Naive thymus-derived CD4-positive, alpha-beta T cell (primary cell): ENCODE measurements at regions not wholly inside any gene's neighbourhood (a gene's known extent, or its start where the extent isn't known, plus 50 kb on each side); places are given as distances from the start of the nearest gene placed in this dataset.

ENCODE experiments used
- ATAC-seq: fragments of 150-1000 bp; cut with Tn5 transposase; 2 replicates; pipeline ENCODE4 v1.10.0; 2021; ENCODE audit warnings: mild to moderate bottlenecking, moderate library complexity
- CTCF ChIA-PET: fragments of 350-600 bp; sonication (Branson Sonifier 250); formaldehyde crosslinking; loops from one replicate; lab custom pipeline; 2021; ENCODE audit warnings: antibody characterized with exemption; lab: Charles Lee
- POLR2A ChIA-PET: fragments of 350-600 bp; sonication (Branson Sonifier 250); formaldehyde crosslinking; loops from one replicate; lab custom pipeline; 2021; ENCODE audit warnings: antibody characterized with exemption, inconsistent platforms; lab: Charles Lee
- DNase-seq, 9 donors: peaks; one replicate each; pipeline versions ENCODE4 v3.0.0 to v3.0.0-alpha.2; 2020 to 2022; ENCODE audit warnings: mixed read lengths in 1 of 9
- H3K27ac ChIP-seq: one replicate; pipeline ENCODE4 v1.7.0; 2013; ENCODE audit warnings: mild to moderate bottlenecking, low read depth, low read length, moderate library complexity
- H3K27me3 ChIP-seq, 2 donors: one replicate each; pipeline ENCODE4 v1.7.0; 2013; ENCODE audit warnings: low read length in 2 of 2, mild to moderate bottlenecking in 2 of 2, moderate library complexity in 2 of 2; ENCODE audit not compliant: control insufficient read depth in 2 of 2, insufficient read depth in 2 of 2
- H3K36me3 ChIP-seq, 3 experiments: 1 replicate in 2 of 3; 2 replicates in 1 of 3; pipeline ENCODE4 v1.7.0; 2013; ENCODE audit warnings: low read length in 3 of 3, mild to moderate bottlenecking in 3 of 3, moderate library complexity in 1 of 3; ENCODE audit not compliant: insufficient read depth in 3 of 3, control insufficient read depth in 2 of 3
- H3K4me1 ChIP-seq, 2 donors: one replicate each; pipeline ENCODE4 v1.7.0; 2013; ENCODE audit warnings: low read length in 2 of 2, mild to moderate bottlenecking in 2 of 2, moderate library complexity in 1 of 2; ENCODE audit not compliant: control insufficient read depth in 2 of 2, insufficient read depth in 2 of 2
- H3K4me3 ChIP-seq: 2 replicates; pipeline ENCODE4 v1.7.0; 2013; ENCODE audit warnings: mild to moderate bottlenecking, low read length
- H3K9me3 ChIP-seq, 3 experiments: 1 replicate in 2 of 3; 2 replicates in 1 of 3; pipeline ENCODE4 v1.7.0; 2013; ENCODE audit warnings: low read length in 3 of 3; ENCODE audit not compliant: control insufficient read depth in 2 of 3
- H3K27ac Mint-ChIP-seq, 9 donors: one replicate each; pipeline ENCODE4 v1.8.0; 2020 to 2022; ENCODE audit warnings: mixed read lengths in 9 of 9, mild to moderate bottlenecking in 8 of 9, moderate library complexity in 5 of 9, inconsistent platforms in 2 of 9
- H3K27me3 Mint-ChIP-seq, 5 donors: one replicate each; pipeline ENCODE4 v1.8.0; 2021 to 2022; ENCODE audit warnings: mixed read lengths in 5 of 5, mild to moderate bottlenecking in 1 of 5
- H3K36me3 Mint-ChIP-seq, 5 donors: one replicate each; pipeline ENCODE4 v1.8.0; 2020 to 2022; ENCODE audit warnings: mixed read lengths in 5 of 5, mild to moderate bottlenecking in 3 of 5, inconsistent platforms in 1 of 5
- H3K4me1 Mint-ChIP-seq, 7 donors: one replicate each; pipeline ENCODE4 v1.8.0; 2020 to 2022; ENCODE audit warnings: mixed read lengths in 7 of 7, mild to moderate bottlenecking in 3 of 7, inconsistent platforms in 1 of 7
- H3K4me3 Mint-ChIP-seq, 10 donors: one replicate each; pipeline ENCODE4 v1.8.0; 2020 to 2022; ENCODE audit warnings: mild to moderate bottlenecking in 10 of 10, mixed read lengths in 10 of 10, moderate library complexity in 6 of 10, inconsistent platforms in 2 of 10
- H3K9me3 Mint-ChIP-seq, 11 donors: one replicate each; pipeline ENCODE4 v1.8.0; 2020 to 2022; ENCODE audit warnings: mixed read lengths in 11 of 11, mild to moderate bottlenecking in 4 of 11, inconsistent platforms in 1 of 11, moderate library complexity in 1 of 11
- intact Hi-C, 2 donors: fragments of 100-400 bp; cut with micrococcal nuclease; formaldehyde crosslinking; loops; one replicate each; pipeline ENCODE4 v1.15.1; 2023

GRCh38 chr16:85424260-85425073 lies 188.7 kb upstream of the GSE1 start:
- no peaks in the 10 kb centered on the region for H3K36me3 ChIP-seq
- no peak overlapping the region for H3K4me3 ChIP-seq
- DNase-seq: peak in 1 of 9 donors; percentile 5
- no peaks in the 10 kb centered on the region for H3K9me3 ChIP-seq
- H3K27me3 Mint-ChIP-seq: peaks cover 0 to 10% (median 0%) of the 10 kb centered on the region in 5 donors
- H3K27me3 ChIP-seq: no peaks in the 10 kb centered on the region
- H3K27ac ChIP-seq: no peak overlapping the region
- no peak for ATAC-seq
- intact Hi-C loops: loop anchor here in 1 of 2 donors (5.0 kb wide), 1 partner anchor 38 kb away; no protein-coding TSS in a partner anchor
- H3K27ac Mint-ChIP-seq: no peak overlapping the region
- no peak overlapping the region for H3K4me3 Mint-ChIP-seq
- ChIA-PET CTCF (interaction anchor here (0.6 to 0.9 kb wide), 3 partner anchors 25 to 192 kb away, joined by 3 read pairs; no protein-coding TSS in a partner anchor), POLR2A (no interaction called here)
- peaks cover 0 to 4% (median 0%) of the 10 kb centered on the region in 11 donors for H3K9me3 Mint-ChIP-seq
- H3K4me1 ChIP-seq: no peaks in the 10 kb centered on the region
- no peaks in the 10 kb centered on the region for H3K36me3 Mint-ChIP-seq
- peaks cover 0 to 4% (median 0%) of the 10 kb centered on the region in 7 donors for H3K4me1 Mint-ChIP-seq

- DNase-seq: no peak
- Mint-ChIP-seq H3K4me3 (no peak overlapping the region), H3K27me3 (peaks cover 0 to 13% (median 5%) of the 10 kb centered on the region in 5 donors), H3K27ac (no peak overlapping the region), H3K36me3 (no peaks in the 10 kb centered on the region), H3K4me1 (peaks cover 0 to 4% (median 0%) of the 10 kb centered on the region in 7 donors), H3K9me3 (peaks cover 0 to 4% (median 0%) of the 10 kb centered on the region in 11 donors)
- H3K4me3 ChIP-seq: no peak overlapping the region
- H3K27me3 ChIP-seq: no peaks in the 10 kb centered on the region
- POLR2A ChIA-PET: no interaction called here
- intact Hi-C loops: no loop called here
- H3K9me3 ChIP-seq: no peaks in the 10 kb centered on the region
- H3K4me1 ChIP-seq: no peaks in the 10 kb centered on the region
- no peaks in the 10 kb centered on the region for H3K36me3 ChIP-seq
- ATAC-seq: no peak
- CTCF ChIA-PET: interaction anchor here (0.8 kb wide), 1 partner anchor 26 kb away, joined by 3 read pairs; no protein-coding TSS in a partner anchor
- H3K27ac ChIP-seq: no peak overlapping the region
Observed at GRCh38 chr16:85425074-85425662, 188.0 kb upstream of the GSE1 start.

DNA sequence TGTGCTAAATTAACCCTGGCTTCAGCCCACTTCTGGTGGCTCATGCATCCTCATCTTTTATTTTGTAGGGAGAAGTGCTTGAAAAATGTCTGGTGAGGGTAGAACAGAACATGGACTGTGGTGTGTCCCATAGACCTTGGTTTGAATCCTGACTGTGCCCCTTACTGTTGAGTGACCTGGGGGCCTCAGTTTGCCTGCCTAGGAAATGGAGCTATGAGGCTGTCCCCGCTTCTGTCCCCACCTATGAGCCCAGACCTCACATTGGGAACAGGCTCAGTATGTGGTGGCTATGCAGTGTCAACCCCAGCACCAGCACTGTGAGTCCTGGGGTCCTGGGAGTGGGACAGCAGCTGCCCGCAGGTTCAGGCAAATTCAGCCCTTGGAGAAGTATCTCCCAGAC lies 186.3 kb upstream of the GSE1 start:
- ChIA-PET CTCF (interaction anchor here (0.6 kb wide), 1 partner anchor 265 kb away, joined by 3 read pairs; no protein-coding TSS in a partner anchor), POLR2A (interaction anchor here (0.9 kb wide), 1 partner anchor 183 kb away, joined by 3 read pairs; no protein-coding TSS in a partner anchor)
- H3K27ac Mint-ChIP-seq: no peak overlapping the region
- Histone ChIP-seq H3K4me3 (no peak overlapping the region), H3K27ac (no peak overlapping the region), H3K36me3 (no peaks in the 10 kb centered on the region), H3K4me1 (no peaks in the 10 kb centered on the region), H3K9me3 (no peaks in the 10 kb centered on the region), H3K27me3 (no peaks in the 10 kb centered on the region)
- intact Hi-C loops: no loop called here
- ATAC-seq (no peak), DNase-seq (peak in 1 of 9 donors; percentile 3)
- H3K4me3 Mint-ChIP-seq: no peak overlapping the region
- peaks cover 0 to 5% (median 0%) of the 10 kb centered on the region in 11 donors for H3K9me3 Mint-ChIP-seq
- H3K27me3 Mint-ChIP-seq: peaks cover 0 to 13% (median 5%) of the 10 kb centered on the region in 5 donors
- no peaks in the 10 kb centered on the region for H3K36me3 Mint-ChIP-seq
- H3K4me1 Mint-ChIP-seq: peaks cover 0 to 2% (median 0%) of the 10 kb centered on the region in 7 donors

GRCh38 chr16:85428168-85428898 lies 184.8 kb upstream of the GSE1 start:
- no peak overlapping the region for H3K4me3 ChIP-seq
- no peaks in the 10 kb centered on the region for H3K9me3 ChIP-seq
- H3K4me1 Mint-ChIP-seq: peaks cover 0 to 1% (median 0%) of the 10 kb centered on the region in 7 donors
- no peak overlapping the region for H3K27ac ChIP-seq
- H3K27me3 Mint-ChIP-seq: peaks cover 0 to 13% (median 5%) of the 10 kb centered on the region in 5 donors
- H3K36me3 ChIP-seq: no peaks in the 10 kb centered on the region
- intact Hi-C loops: loop anchor here in 1 of 2 donors (1.0 kb wide), 1 partner anchor 125 kb away; no protein-coding TSS in a partner anchor
- H3K4me3 Mint-ChIP-seq: no peak overlapping the region
- POLR2A ChIA-PET: no interaction called here
- peak; percentile 71 for ATAC-seq
- no peak overlapping the region for H3K27ac Mint-ChIP-seq
- no peaks in the 10 kb centered on the region for H3K27me3 ChIP-seq
- no peaks in the 10 kb centered on the region for H3K36me3 Mint-ChIP-seq
- peaks cover 0 to 5% (median 0%) of the 10 kb centered on the region in 11 donors for H3K9me3 Mint-ChIP-seq
- no peaks in the 10 kb centered on the region for H3K4me1 ChIP-seq
- CTCF ChIA-PET: no interaction called here
- peak in 3 of 9 donors; percentile 7 to 42 (median 12) for DNase-seq

- POLR2A ChIA-PET: no interaction called here
- H3K4me3 ChIP-seq: no peak overlapping the region
Observed at GRCh38 chr16:85428899-85429775, 184.0 kb upstream of the GSE1 start.

More at GRCh38 chr16:85428899-85429775, 184.0 kb upstream of the GSE1 start:
- H3K36me3 Mint-ChIP-seq: no peaks in the 10 kb centered on the region
- Histone ChIP-seq H3K9me3 (no peaks in the 10 kb centered on the region), H3K27me3 (no peaks in the 10 kb centered on the region), H3K27ac (no peak overlapping the region), H3K4me1 (no peaks in the 10 kb centered on the region), H3K36me3 (no peaks in the 10 kb centered on the region)
- H3K4me3 Mint-ChIP-seq: no peak overlapping the region
- no peak overlapping the region for H3K27ac Mint-ChIP-seq
- H3K4me1 Mint-ChIP-seq: peaks cover 0 to 1% (median 0%) of the 10 kb centered on the region in 7 donors
- CTCF ChIA-PET: no interaction called here
- H3K27me3 Mint-ChIP-seq: peaks cover 0 to 13% (median 5%) of the 10 kb centered on the region in 5 donors
- peaks cover 0 to 5% (median 0%) of the 10 kb centered on the region in 11 donors for H3K9me3 Mint-ChIP-seq
- ATAC-seq: no peak
- peak in 1 of 9 donors; percentile 4 for DNase-seq
- intact Hi-C loops: loop anchor here in 1 of 2 donors (1.0 kb wide), 1 partner anchor 126 kb away; no protein-coding TSS in a partner anchor
